Esophagus muscularis mucosa (tissue), 4 donors: ENCODE measurements at regions not wholly inside any gene's neighbourhood (a gene's known extent, or its start where the extent isn't known, plus 50 kb on each side); places are given as distances from the start of the nearest gene placed in this dataset.
"Not testable (repeated sequence)": the region's sequence is repeated elsewhere in the genome, so short reads cannot be mapped to it uniquely, and the experiment has no call there.

Experiments used
- DNase-seq: peaks from one replicate; pipeline ENCODE4 v3.0.0-alpha.2; 2017; ENCODE audit errors: extremely low spot score
- H3K27ac ChIP-seq, 4 donors: fragments of 200-600 bp; sonication (generic); replicated peaks in 1 of 4; 1 replicate in 3 of 4; 2 replicates in 1 of 4; pipeline ENCODE4 v1.5.1; 2016 to 2019; ENCODE audit warnings: mild to moderate bottlenecking in 1 of 4
- H3K27me3 ChIP-seq, 4 donors: fragments of 200-600 bp; sonication (generic); one replicate each; pipeline versions ENCODE4 v1.5.1 to v1.6.0; 2016 to 2019
- H3K36me3 ChIP-seq, 4 donors: fragments of 200-600 bp; sonication (generic); one replicate each; pipeline ENCODE4 v1.5.1; 2016 to 2019
- H3K4me1 ChIP-seq, 4 donors: fragments of 200-600 bp; sonication (generic); one replicate each; pipeline ENCODE4 v1.5.1; 2016 to 2019
- H3K4me3 ChIP-seq, 4 donors: fragments of 200-600 bp; sonication (generic); 1 replicate in 2 of 4; 2 replicates in 2 of 4; pipeline ENCODE4 v1.5.1; 2016 to 2019; ENCODE audit warnings: mild to moderate bottlenecking in 4 of 4, moderate library complexity in 1 of 4
- H3K9me3 ChIP-seq, 4 donors: fragments of 200-600 bp; sonication (generic); 1 replicate in 3 of 4; 2 replicates in 1 of 4; pipeline ENCODE4 v1.5.1; 2016 to 2019
- CTCF ChIP-seq, 3 experiments: fragments of 200-600 bp in 2 of 3; fragments of 450-650 bp in 1 of 3; sonication (generic) in 2 of 3; IDR thresholded peaks; one replicate each; pipeline ENCODE4 v1.5.1; 2017 to 2019; ENCODE audit warnings: antibody characterized with exemption in 3 of 3, mild to moderate bottlenecking in 2 of 3, moderate library complexity in 1 of 3
- EP300 ChIP-seq: sonication (generic); formaldehyde crosslinking; IDR thresholded peaks from one replicate; pipeline ENCODE4 v1.6.1; 2017; ENCODE audit warnings: antibody characterized with exemption
- POLR2A ChIP-seq: fragments of 450-650 bp; IDR thresholded peaks from one replicate; pipeline ENCODE4 v1.6.1; 2017; ENCODE audit warnings: antibody characterized with exemption, moderate library complexity, mild to moderate bottlenecking, low read depth
- POLR2AphosphoS5 ChIP-seq, 2 donors: sonication (generic); formaldehyde crosslinking; IDR thresholded peaks; one replicate each; pipeline ENCODE4 v1.6.1; 2017; ENCODE audit warnings: antibody characterized with exemption in 2 of 2
- WGBS: methylation state at CpG from one replicate; pipeline ENCODE4 v1.1.5; 2018; 5-methylcytosine and 5-hydroxymethylcytosine counted together
- intact Hi-C: fragments of 100-400 bp; cut with DNase I; formaldehyde crosslinking; loops from one replicate; pipeline ENCODE4 v1.15.1; 2023

GRCh38 chr1:91099746-91100621 is 78.1 kb upstream of the ZNF644 start:
- no peak for TF ChIP-seq POLR2AphosphoS5 (IDR thresholded peaks at IDR 0.05)
- no peak for TF ChIP-seq CTCF (IDR thresholded peaks at IDR 0.05)
- TF ChIP-seq POLR2A: no peak
- TF ChIP-seq EP300: no peak
- Histone ChIP-seq H3K9me3 (no peaks in the 10 kb centered on the region), H3K36me3 (no peaks in the 10 kb centered on the region), H3K4me3 (no peak overlapping the region), H3K27me3 (no peaks in the 10 kb centered on the region), H3K4me1 (peaks cover 0 to 8% (median 0%) of the 10 kb centered on the region in 4 donors), H3K27ac (no peak overlapping the region)
- no peak for DNase-seq
- intact Hi-C loops: no loop called here
- WGBS: 62% methylated on average over 7 of the region's 7 CpGs

DNA sequence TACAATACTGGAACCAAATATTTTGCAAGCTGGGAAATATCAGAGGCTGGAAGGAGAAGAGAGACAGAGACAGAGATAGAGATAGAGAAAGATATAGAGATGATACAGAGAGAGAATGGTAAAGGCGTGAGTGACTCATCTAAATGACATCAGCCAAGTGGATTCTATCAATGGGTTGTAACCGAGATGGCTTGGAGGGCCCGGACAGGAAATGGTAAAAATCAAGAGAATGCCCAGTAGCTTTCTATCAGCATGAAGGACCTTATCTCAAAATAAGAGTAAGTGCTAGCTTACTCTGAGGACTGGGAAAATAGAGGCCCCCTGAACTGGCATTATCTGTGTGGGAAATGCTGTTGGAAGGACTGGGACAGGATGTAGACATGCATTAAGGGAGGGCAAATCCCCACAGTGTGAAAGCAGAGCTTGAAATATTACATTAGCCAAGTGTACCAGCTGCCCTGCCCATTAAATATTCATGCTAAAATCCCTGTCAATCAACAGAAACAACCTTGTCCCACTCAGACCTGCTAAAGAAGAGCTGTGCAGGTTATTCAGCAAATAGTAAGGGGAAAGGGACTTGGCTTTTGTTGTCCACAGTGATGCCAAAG is 76.6 kb upstream of the ZNF644 start:
- DNase-seq: no peak
- Histone ChIP-seq H3K27ac (no peak overlapping the region), H3K4me3 (no peak overlapping the region), H3K4me1 (peaks cover 0 to 8% (median 0%) of the 10 kb centered on the region in 4 donors), H3K9me3 (no peaks in the 10 kb centered on the region), H3K36me3 (no peaks in the 10 kb centered on the region), H3K27me3 (no peaks in the 10 kb centered on the region)
- TF ChIP-seq EP300: no peak
- TF ChIP-seq POLR2A: no peak
- no peak for TF ChIP-seq POLR2AphosphoS5 (IDR thresholded peaks at IDR 0.05)
- TF ChIP-seq CTCF (IDR thresholded peaks at IDR 0.05): no peak
- 65% methylated on average over 3 of the region's 3 CpGs for WGBS
- intact Hi-C loops: no loop called here

GRCh38 chr1:91095321-91095720 is 73.5 kb upstream of the ZNF644 start:
- H3K27me3 ChIP-seq, DNase-seq, H3K4me1 ChIP-seq, H3K4me3 ChIP-seq, intact Hi-C loops, H3K36me3 ChIP-seq, H3K9me3 ChIP-seq, H3K27ac ChIP-seq: not testable (repeated sequence)
- WGBS: 98% methylated on average over 10 of the region's 10 CpGs

DNA sequence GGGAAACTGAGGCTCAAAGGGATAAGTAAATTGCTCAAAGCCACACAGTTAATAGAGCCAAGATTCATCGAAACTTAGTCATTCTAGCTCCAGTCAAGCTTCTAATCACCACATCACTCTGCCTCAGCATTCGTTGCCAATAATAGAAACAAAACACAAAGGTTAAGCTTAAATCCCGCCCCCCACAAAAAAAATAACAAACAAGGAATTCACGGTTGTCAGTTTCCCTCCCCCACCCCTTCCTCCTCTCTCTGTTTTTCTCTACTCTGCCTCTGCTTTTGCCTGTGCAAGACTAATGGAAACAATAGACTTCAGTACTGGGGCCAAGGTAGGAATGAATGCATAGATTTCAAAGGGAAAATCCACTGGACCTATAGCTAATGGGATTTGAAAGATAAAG is 70.7 kb upstream of the ZNF644 start:
- H3K9me3 ChIP-seq: peaks cover 0 to 7% (median 3%) of the 10 kb centered on the region in 4 donors
- DNase-seq: no peak
- no peaks in the 10 kb centered on the region for H3K27me3 ChIP-seq
- intact Hi-C loops: no loop called here
- TF ChIP-seq EP300 (no peak), CTCF (IDR thresholded peaks at IDR 0.05) (no peak), POLR2A (no peak), POLR2AphosphoS5 (IDR thresholded peaks at IDR 0.05) (no peak)
- no peaks in the 10 kb centered on the region for H3K4me1 ChIP-seq
- no peaks in the 10 kb centered on the region for H3K36me3 ChIP-seq
- H3K4me3 ChIP-seq: no peak overlapping the region
- WGBS: 32% methylated on average over 4 of the region's 4 CpGs
- no peak overlapping the region for H3K27ac ChIP-seq

GRCh38 chr1:91091812-91092211 is 70.0 kb upstream of the ZNF644 start:
- TF ChIP-seq CTCF (IDR thresholded peaks at IDR 0.05) (no peak), EP300 (no peak), POLR2AphosphoS5 (IDR thresholded peaks at IDR 0.05) (no peak), POLR2A (no peak)
- Histone ChIP-seq H3K4me3 (no peak overlapping the region), H3K27me3 (no peaks in the 10 kb centered on the region), H3K27ac (no peak overlapping the region), H3K4me1 (no peaks in the 10 kb centered on the region), H3K36me3 (no peaks in the 10 kb centered on the region), H3K9me3 (peaks cover 0 to 7% (median 3%) of the 10 kb centered on the region in 4 donors)
- intact Hi-C loops: no loop called here
- no peak for DNase-seq
- 64% methylated on average over 7 of the region's 7 CpGs for WGBS
